Stimulated activated naive CD8-positive, alpha-beta T cell treated with anti-CD3 and anti-CD28 coated beads, Interleukin-15, Interleukin-2, amounts not matched to agents 100 ng/mL and 50 ng/mL, for 24 hours (primary cell): ENCODE measurements at regions not wholly inside any gene's neighbourhood (a gene's known extent, or its start where the extent isn't known, plus 50 kb on each side); places are given as distances from the start of the nearest gene placed in this dataset.

Source experiments
- H3K27ac Mint-ChIP-seq: one replicate; pipeline ENCODE4 v1.8.0; 2021; ENCODE audit warnings: mild to moderate bottlenecking, mixed read lengths
- H3K27me3 Mint-ChIP-seq: one replicate; pipeline ENCODE4 v1.8.0; 2021; ENCODE audit warnings: mixed read lengths
- H3K36me3 Mint-ChIP-seq: one replicate; pipeline ENCODE4 v1.8.0; 2021; ENCODE audit warnings: low read depth, mixed read lengths
- H3K4me1 Mint-ChIP-seq: one replicate; pipeline ENCODE4 v1.8.0; 2021; ENCODE audit warnings: low read depth, mixed read lengths
- H3K4me3 Mint-ChIP-seq: one replicate; pipeline ENCODE4 v1.8.0; 2021; ENCODE audit warnings: mild to moderate bottlenecking, mixed read lengths
- H3K9me3 Mint-ChIP-seq: one replicate; pipeline ENCODE4 v1.8.0; 2021; ENCODE audit warnings: mixed read lengths

- Mint-ChIP-seq H3K27ac (no peak overlapping the region), H3K4me3 (no peak overlapping the region), H3K36me3 (no peaks in the 10 kb centered on the region), H3K27me3 (no peaks in the 10 kb centered on the region), H3K4me1 (peaks cover 11% of the 10 kb centered on the region), H3K9me3 (no peaks in the 10 kb centered on the region)
Measured at GRCh38 chr1:59173721-59174120, 123.2 kb upstream of the FGGY start.

DNA sequence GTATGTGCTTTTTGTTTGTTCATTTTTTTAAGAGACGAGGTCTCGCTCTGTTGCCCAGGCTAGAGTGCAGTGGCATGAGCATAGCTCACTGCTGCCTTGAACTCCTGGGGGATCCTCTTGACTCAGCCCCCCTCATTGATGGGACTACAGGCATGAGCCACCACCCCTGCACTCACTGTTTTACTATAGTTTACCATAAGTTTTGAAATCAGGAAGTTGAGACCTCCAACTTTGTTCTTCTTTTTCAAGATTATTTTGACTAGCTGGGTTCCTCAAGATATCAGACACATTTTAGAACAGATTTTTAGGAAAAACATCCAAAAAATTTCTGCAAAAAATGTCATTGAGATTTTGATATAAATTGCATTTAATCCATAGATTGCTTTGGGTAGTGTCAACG lies 120.4 kb upstream of the FGGY start:
- Mint-ChIP-seq H3K4me1 (peaks cover 11% of the 10 kb centered on the region), H3K27ac (no peak overlapping the region), H3K27me3 (no peaks in the 10 kb centered on the region), H3K9me3 (no peaks in the 10 kb centered on the region), H3K4me3 (no peak overlapping the region), H3K36me3 (no peaks in the 10 kb centered on the region)

DNA sequence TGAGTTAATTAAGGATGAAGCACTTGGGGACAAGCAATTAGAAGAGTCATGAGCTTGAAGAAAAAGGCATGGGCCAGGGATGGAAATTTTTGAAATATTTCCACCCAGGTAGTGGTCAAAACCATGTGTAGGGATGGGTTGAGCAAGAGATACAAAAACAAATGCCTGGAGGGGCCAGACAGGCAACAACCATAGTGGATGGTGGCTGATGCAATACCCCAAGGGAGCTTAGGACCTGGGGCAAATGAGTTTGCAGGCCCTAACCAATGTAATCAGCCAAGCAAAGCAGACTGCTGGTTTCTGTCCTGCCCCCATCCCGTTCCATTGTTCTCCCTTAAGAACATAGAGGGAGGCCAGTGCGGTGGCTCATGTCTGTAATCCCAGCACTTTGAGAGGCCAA lies 119.1 kb upstream of the FGGY start:
- no peaks in the 10 kb centered on the region for H3K27me3 Mint-ChIP-seq
- H3K27ac Mint-ChIP-seq: no peak overlapping the region
- no peaks in the 10 kb centered on the region for H3K36me3 Mint-ChIP-seq
- H3K4me1 Mint-ChIP-seq: peaks cover 11% of the 10 kb centered on the region
- no peak overlapping the region for H3K4me3 Mint-ChIP-seq
- H3K9me3 Mint-ChIP-seq: no peaks in the 10 kb centered on the region

DNA sequence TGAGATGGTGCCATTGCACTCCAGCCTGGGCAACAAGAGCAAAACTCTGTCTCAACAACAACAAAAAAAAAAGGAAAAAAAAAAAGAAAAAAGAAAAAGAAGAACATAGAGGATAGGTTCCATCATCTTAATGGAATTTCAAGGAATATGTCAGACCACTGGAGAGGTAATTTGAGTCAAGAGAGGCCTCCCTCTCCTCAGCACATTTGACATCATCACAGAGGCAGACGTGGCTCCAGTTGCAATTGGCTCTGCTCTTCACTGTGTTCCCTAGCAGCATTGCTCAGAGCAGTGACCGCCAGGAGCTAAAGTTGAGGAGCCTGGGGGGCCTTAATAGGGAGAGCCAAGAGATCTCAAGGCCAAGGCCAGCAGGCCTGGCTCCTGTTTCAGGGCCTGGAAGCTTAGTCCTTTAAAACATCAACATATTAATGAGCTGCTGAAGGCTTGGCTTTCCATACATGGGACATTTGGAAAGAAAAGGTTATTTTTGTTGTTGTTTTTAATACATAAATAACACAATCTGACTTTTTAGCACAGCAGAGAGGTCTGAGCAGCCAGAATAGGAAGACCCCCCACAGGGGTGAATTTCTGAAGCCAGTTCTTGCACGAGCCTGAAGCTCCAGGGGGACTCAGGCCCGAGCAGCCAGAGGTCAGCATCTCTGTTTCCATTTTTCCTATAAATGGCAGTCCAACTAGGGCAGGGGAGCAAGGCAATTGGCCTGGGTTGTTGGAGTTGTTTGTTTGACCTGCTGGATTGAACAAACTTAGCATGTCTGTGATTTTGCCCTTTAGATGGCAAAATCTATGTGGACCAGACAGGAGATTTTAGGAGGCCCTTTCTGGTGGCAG lies 118.3 kb upstream of the FGGY start:
- no peak overlapping the region for H3K27ac Mint-ChIP-seq
- no peaks in the 10 kb centered on the region for H3K27me3 Mint-ChIP-seq
- no peaks in the 10 kb centered on the region for H3K36me3 Mint-ChIP-seq
- H3K4me3 Mint-ChIP-seq: no peak overlapping the region
- no peaks in the 10 kb centered on the region for H3K9me3 Mint-ChIP-seq
- H3K4me1 Mint-ChIP-seq: peaks cover 9% of the 10 kb centered on the region

DNA sequence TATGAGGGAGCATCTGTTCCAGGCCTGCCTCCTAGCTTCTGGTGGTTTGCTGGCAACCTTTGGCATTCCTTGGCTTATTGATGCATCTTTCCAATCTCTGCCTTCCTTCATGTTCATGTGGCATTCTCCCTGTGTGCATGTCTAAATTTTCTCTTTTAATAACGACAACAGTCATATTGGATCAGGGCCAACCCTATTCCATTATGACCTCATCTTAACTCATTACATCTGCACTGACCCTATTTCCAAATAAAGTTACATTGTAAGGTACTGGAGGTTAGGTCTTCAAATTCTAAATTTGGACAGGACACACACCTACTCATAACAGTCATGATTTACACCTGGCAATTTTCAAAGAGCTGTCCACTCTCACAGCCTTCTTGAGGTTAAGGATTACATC lies 117.2 kb upstream of the FGGY start:
- H3K4me1 Mint-ChIP-seq: no peaks in the 10 kb centered on the region
- H3K27ac Mint-ChIP-seq: no peak overlapping the region
- H3K9me3 Mint-ChIP-seq: no peaks in the 10 kb centered on the region
- H3K36me3 Mint-ChIP-seq: no peaks in the 10 kb centered on the region
- H3K27me3 Mint-ChIP-seq: no peaks in the 10 kb centered on the region
- H3K4me3 Mint-ChIP-seq: no peak overlapping the region

DNA sequence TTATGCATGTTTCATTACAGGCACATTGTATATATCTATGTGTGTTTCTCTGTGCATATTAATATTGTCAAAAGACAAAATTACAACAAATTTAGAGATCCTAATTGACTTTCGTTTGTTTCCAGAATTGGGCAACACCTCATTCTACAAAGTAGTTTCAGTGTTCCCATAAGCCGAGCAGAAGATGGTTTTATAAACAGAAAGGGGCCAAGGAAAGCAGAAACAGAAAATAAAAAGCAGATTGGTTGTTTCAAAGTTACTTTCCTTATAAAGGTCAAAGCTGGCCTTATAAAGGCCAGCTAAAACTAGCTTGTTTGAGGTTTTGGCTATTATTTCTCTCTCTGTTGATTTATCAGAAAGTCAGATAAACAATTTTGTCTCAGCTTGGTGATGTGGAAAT lies 116.2 kb upstream of the FGGY start:
- no peak overlapping the region for H3K4me3 Mint-ChIP-seq
- no peaks in the 10 kb centered on the region for H3K4me1 Mint-ChIP-seq
- H3K36me3 Mint-ChIP-seq: no peaks in the 10 kb centered on the region
- H3K9me3 Mint-ChIP-seq: no peaks in the 10 kb centered on the region
- H3K27me3 Mint-ChIP-seq: no peaks in the 10 kb centered on the region
- H3K27ac Mint-ChIP-seq: no peak overlapping the region

DNA sequence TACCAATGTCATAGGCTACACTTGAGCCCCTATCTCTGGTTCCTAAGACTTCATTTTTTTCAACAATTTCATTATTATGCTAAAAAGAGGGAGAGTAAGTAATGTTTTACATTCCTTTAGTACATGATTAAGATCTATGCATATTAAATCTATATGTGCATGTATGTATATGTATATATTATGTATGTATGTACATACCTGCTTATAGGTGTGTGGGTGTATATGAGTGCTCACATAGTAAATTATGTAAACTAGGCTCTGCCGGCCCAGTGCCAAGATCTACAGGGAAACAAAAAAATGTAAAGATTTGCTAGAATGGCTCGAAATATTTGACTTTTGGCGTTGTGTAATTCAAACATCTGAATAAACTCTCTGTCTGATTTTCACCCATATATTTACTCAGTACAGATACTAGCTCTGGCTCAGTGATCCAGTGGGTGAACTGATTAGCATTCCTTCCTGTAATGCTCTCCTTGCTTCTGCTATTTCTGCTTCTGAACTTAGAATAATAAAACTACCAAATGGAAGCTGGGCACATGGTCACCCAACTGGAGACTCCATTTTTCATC lies 113.1 kb upstream of the FGGY start:
- Mint-ChIP-seq H3K9me3 (no peaks in the 10 kb centered on the region), H3K36me3 (no peaks in the 10 kb centered on the region), H3K27ac (no peak overlapping the region), H3K4me1 (no peaks in the 10 kb centered on the region), H3K4me3 (no peak overlapping the region), H3K27me3 (no peaks in the 10 kb centered on the region)

GRCh38 chr1:59184365-59184905 lies 112.5 kb upstream of the FGGY start:
- Mint-ChIP-seq H3K9me3 (no peaks in the 10 kb centered on the region), H3K27me3 (no peaks in the 10 kb centered on the region), H3K4me3 (no peak overlapping the region), H3K27ac (no peak overlapping the region), H3K4me1 (no peaks in the 10 kb centered on the region), H3K36me3 (no peaks in the 10 kb centered on the region)

DNA sequence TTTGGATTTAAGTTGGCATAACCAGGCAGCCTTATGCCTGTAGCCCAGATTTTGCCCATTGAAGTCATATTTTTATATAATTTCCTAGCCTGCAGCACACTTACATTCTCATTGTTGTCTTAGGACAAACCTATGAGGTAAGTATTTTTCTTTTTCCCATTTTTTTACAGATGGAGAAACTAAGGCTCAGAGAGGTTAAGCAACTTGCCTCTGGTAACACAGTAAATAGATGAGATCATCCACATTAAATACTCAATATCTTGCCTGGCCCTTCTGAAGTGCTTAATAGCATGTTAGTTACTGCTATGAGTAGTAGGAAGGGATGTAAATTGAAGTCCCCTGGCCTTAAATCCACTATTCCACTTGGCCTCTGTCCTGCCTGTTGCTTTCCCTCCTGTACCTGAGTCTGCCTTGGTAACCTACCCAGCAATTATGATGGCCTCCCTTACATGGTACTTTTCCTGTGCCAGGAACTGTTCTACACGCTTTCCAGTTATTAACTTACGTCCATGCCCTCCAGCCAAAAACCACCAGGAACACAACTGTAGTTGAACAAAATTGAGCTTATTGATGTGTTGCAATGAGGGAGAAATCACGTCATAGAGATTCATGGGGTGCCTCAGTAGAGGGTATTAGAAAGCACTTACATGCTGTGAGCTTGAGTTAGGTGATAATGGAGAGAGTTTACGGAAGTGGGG lies 111.6 kb upstream of the FGGY start:
- Mint-ChIP-seq H3K4me3 (no peak overlapping the region), H3K27ac (no peak overlapping the region), H3K27me3 (no peaks in the 10 kb centered on the region), H3K36me3 (no peaks in the 10 kb centered on the region), H3K4me1 (no peaks in the 10 kb centered on the region), H3K9me3 (no peaks in the 10 kb centered on the region)

DNA sequence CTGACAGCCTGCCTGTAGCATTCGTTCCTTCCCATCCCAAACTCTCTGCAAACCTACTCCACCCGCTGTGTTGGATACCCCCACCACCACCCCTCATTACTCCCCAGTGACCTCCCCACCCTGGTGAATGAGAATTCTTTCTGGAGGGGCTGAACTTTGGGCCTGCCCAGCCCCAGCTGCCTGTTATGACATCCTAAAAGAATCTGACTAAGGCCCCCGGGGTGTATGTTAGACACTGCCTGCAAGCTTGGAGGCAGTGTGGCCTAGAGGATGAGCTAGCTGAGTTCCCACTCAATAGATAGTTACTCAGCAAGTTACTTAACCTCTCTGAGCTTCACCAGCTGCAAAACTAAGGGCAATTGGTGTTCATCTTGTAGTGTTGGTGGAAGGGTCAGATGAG lies 110.2 kb upstream of the FGGY start:
- Mint-ChIP-seq H3K27me3 (no peaks in the 10 kb centered on the region), H3K9me3 (no peaks in the 10 kb centered on the region), H3K27ac (no peak overlapping the region), H3K4me1 (no peaks in the 10 kb centered on the region), H3K4me3 (no peak overlapping the region), H3K36me3 (no peaks in the 10 kb centered on the region)

- Mint-ChIP-seq H3K27me3 (no peaks in the 10 kb centered on the region), H3K36me3 (no peaks in the 10 kb centered on the region), H3K4me3 (no peak overlapping the region), H3K4me1 (no peaks in the 10 kb centered on the region), H3K9me3 (no peaks in the 10 kb centered on the region), H3K27ac (no peak overlapping the region)
Measured at GRCh38 chr1:59188413-59189213, 108.3 kb upstream of the FGGY start.

- Mint-ChIP-seq H3K27me3 (no peaks in the 10 kb centered on the region), H3K4me1 (no peaks in the 10 kb centered on the region), H3K4me3 (no peak overlapping the region), H3K9me3 (no peaks in the 10 kb centered on the region), H3K27ac (no peak overlapping the region), H3K36me3 (no peaks in the 10 kb centered on the region)
Measured at GRCh38 chr1:59193443-59194093, 103.3 kb upstream of the FGGY start.

DNA sequence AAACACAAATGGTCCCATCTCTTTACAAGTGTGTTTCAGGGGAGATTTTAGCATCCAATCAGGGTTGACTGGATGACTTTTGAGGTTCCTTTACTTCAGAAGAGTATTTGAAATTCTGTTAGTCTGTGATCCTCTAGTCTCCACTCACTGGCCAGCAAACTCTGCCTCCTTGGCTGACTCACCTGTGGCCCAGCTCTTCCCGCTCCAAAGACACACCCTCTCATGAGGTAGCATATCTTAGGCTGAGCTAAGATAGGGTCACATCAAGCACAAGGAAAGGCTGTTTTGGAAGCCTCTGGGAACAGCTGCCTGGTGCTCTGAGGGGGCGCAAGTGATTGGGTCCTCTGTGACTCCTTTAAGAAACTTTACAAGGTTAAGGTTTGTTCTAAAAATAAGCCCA lies 102.3 kb upstream of the FGGY start:
- H3K9me3 Mint-ChIP-seq: no peaks in the 10 kb centered on the region
- no peaks in the 10 kb centered on the region for H3K36me3 Mint-ChIP-seq
- no peak overlapping the region for H3K27ac Mint-ChIP-seq
- H3K4me3 Mint-ChIP-seq: no peak overlapping the region
- H3K27me3 Mint-ChIP-seq: no peaks in the 10 kb centered on the region
- no peaks in the 10 kb centered on the region for H3K4me1 Mint-ChIP-seq

DNA sequence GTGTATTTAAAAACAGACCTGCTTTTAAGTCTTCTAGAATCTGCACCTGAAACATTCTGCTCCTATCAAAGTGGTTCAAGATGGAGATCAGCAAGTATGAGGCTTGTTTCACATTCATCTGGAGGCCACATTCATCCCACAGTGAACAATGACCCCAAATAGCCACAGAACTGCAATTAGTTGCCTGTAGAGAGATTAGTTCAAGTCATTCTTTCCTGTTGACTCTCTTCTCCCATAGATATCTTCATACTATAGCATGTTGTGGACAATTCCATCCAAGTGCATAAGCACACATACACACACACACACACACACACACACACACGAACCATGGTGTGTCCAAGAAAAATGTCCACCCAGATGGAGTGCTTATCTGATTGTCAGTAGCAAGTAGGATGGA lies 101.7 kb upstream of the FGGY start:
- H3K27ac Mint-ChIP-seq: no peak overlapping the region
- H3K4me3 Mint-ChIP-seq: no peak overlapping the region
- no peaks in the 10 kb centered on the region for H3K36me3 Mint-ChIP-seq
- H3K4me1 Mint-ChIP-seq: no peaks in the 10 kb centered on the region
- no peaks in the 10 kb centered on the region for H3K27me3 Mint-ChIP-seq
- no peaks in the 10 kb centered on the region for H3K9me3 Mint-ChIP-seq
